H1 (cell line): ENCODE measurements at regions not wholly inside any gene's neighbourhood (a gene's known extent, or its start where the extent isn't known, plus 50 kb on each side); places are given as distances from the start of the nearest gene placed in this dataset.
A peak's percentile ranks its signal among the peaks of the same experiment; 100 is the strongest.

ENCODE experiments used
- CTCF ChIA-PET: fragments of 300-600 bp; sonication (Branson Sonifier 250); formaldehyde crosslinking; loops from one replicate; lab custom pipeline; 2021; ENCODE audit not compliant: partially characterized antibody; lab: Charles Lee
- POLR2A ChIA-PET: fragments of 300-600 bp; sonication (Branson Sonifier 250); formaldehyde crosslinking; loops from one replicate; lab custom pipeline; 2021; ENCODE audit warnings: inconsistent platforms; ENCODE audit not compliant: partially characterized antibody; lab: Charles Lee
- DNase-seq, 2 experiments: peaks; one replicate each; pipeline versions ENCODE4 v3.0.0 to v3.0.0-alpha.2; 2010 to 2022; ENCODE audit warnings: low spot score in 2 of 2, low read depth in 1 of 2, mixed read lengths in 1 of 2
- FAIRE-seq: peaks from 2 replicates; lab custom pipeline; 2011; peaks lifted over from hg19 to GRCh38; lab: Jason Lieb, UNC
- H2AFZ ChIP-seq: 2 replicates; pipeline ENCODE4 v1.8.1; 2012; ENCODE audit warnings: low read length, inconsistent platforms
- H2AK5ac ChIP-seq: 2 replicates; pipeline ENCODE4 v1.6.1; 2013; ENCODE audit warnings: low read depth, low read length
- H2BK120ac ChIP-seq: replicated peaks from 2 replicates; pipeline ENCODE3; 2013; ENCODE audit warnings: low read depth, low read length, inconsistent platforms
- H2BK12ac ChIP-seq: 2 replicates; pipeline ENCODE4 v1.6.1; 2013; ENCODE audit warnings: low read depth, low read length
- H2BK15ac ChIP-seq: 2 replicates; pipeline ENCODE4 v1.6.1; 2013; ENCODE audit warnings: low read length
- H2BK20ac ChIP-seq: 2 replicates; pipeline ENCODE4 v1.6.1; 2013; ENCODE audit warnings: low read length
- H2BK5ac ChIP-seq: 2 replicates; pipeline ENCODE4 v1.6.1; 2013; ENCODE audit warnings: low read depth, low read length
- H3K14ac ChIP-seq: 2 replicates; pipeline ENCODE4 v1.6.1; 2013; ENCODE audit warnings: inconsistent platforms; ENCODE audit not compliant: insufficient read length
- H3K18ac ChIP-seq: 2 replicates; pipeline ENCODE4 v1.6.1; 2013; ENCODE audit warnings: low read length; ENCODE audit errors: extremely low read depth
- H3K23ac ChIP-seq: 2 replicates; pipeline ENCODE4 v1.6.1; 2013; ENCODE audit warnings: inconsistent platforms; ENCODE audit not compliant: insufficient read length
- H3K23me2 ChIP-seq: 2 replicates; pipeline ENCODE4 v1.6.1; 2013; ENCODE audit warnings: low read depth, low read length
- H3K27ac ChIP-seq: 2 replicates; pipeline ENCODE4 v1.6.1; 2011; ENCODE audit warnings: low read depth, low read length, inconsistent platforms
- H3K27me3 ChIP-seq, 4 experiments: replicated peaks in 1 of 4; 1 replicate in 1 of 4; 2 replicates in 3 of 4; pipeline versions ENCODE4 v1.6.1 to v1.8.1; 2011 to 2013; ENCODE audit warnings: low read length in 3 of 4, mild to moderate bottlenecking in 3 of 4, inconsistent platforms in 2 of 4, mixed read lengths in 2 of 4, moderate library complexity in 1 of 4; ENCODE audit not compliant: control insufficient read depth in 3 of 4, insufficient read depth in 3 of 4; ENCODE audit errors: extremely low read depth in 1 of 4
- H3K36me3 ChIP-seq, 4 experiments: 2 replicates each; pipeline versions ENCODE4 v1.6.1 to v1.8.1; 2011 to 2013; ENCODE audit warnings: mild to moderate bottlenecking in 4 of 4, low read length in 3 of 4, moderate library complexity in 2 of 4, control low read depth in 1 of 4, inconsistent platforms in 1 of 4; ENCODE audit not compliant: insufficient read depth in 4 of 4, control insufficient read depth in 2 of 4
- H3K4ac ChIP-seq: replicated peaks from 2 replicates; pipeline ENCODE3; 2013; ENCODE audit warnings: low read length, low read depth, mixed read lengths, inconsistent platforms; ENCODE audit not compliant: insufficient read length
- H3K4me1 ChIP-seq, 4 experiments: replicated peaks in 1 of 4; 1 replicate in 1 of 4; 2 replicates in 3 of 4; pipeline versions ENCODE4 v1.6.1 to v1.8.1; 2011 to 2013; ENCODE audit warnings: low read length in 3 of 4, inconsistent platforms in 2 of 4, mixed read lengths in 1 of 4; ENCODE audit not compliant: insufficient read depth in 4 of 4, control insufficient read depth in 3 of 4
- H3K4me2 ChIP-seq, 2 experiments: 2 replicates each; pipeline versions ENCODE4 v1.6.1 to v1.8.1; 2011 to 2013; ENCODE audit warnings: low read depth in 2 of 2, low read length in 2 of 2, control low read depth in 1 of 2, inconsistent platforms in 1 of 2, mild to moderate bottlenecking in 1 of 2; ENCODE audit not compliant: insufficient read depth in 1 of 2
- H3K4me3 ChIP-seq, 4 experiments: fragments of 200-600, 300-600 bp in 1 of 4; sonication (generic), shearing (Covaris generic), sonication (Bioruptor Twin) in 1 of 4; 2 replicates each; pipeline versions ENCODE4 v1.5.1 to v1.8.1; 2011 to 2016; ENCODE audit warnings: low read length in 4 of 4, low read depth in 3 of 4, control low read depth in 2 of 4, inconsistent platforms in 2 of 4, mild to moderate bottlenecking in 2 of 4, mixed read lengths in 1 of 4, moderate library complexity in 1 of 4; ENCODE audit not compliant: insufficient read depth in 2 of 4; ENCODE audit errors: extremely low read depth in 1 of 4
- H3K56ac ChIP-seq: replicated peaks from 2 replicates; pipeline ENCODE3; 2013; ENCODE audit warnings: low read depth, mild to moderate bottlenecking, mixed read lengths, low read length, inconsistent platforms; ENCODE audit not compliant: insufficient read length
- H3K79me1 ChIP-seq: 2 replicates; pipeline ENCODE4 v1.6.1; 2013; ENCODE audit warnings: low read depth, low read length, control low read depth
- H3K79me2 ChIP-seq, 2 experiments: 2 replicates each; pipeline versions ENCODE4 v1.6.1 to v1.8.1; 2012 to 2013; ENCODE audit warnings: low read length in 2 of 2, mild to moderate bottlenecking in 2 of 2, inconsistent platforms in 1 of 2; ENCODE audit not compliant: insufficient read depth in 2 of 2, control insufficient read depth in 1 of 2
- H3K9ac ChIP-seq, 4 experiments: replicated peaks in 1 of 4; 1 replicate in 1 of 4; 2 replicates in 3 of 4; pipeline versions ENCODE4 v1.6.1 to v1.8.1; 2011 to 2013; ENCODE audit warnings: low read depth in 3 of 4, low read length in 3 of 4, control low read depth in 2 of 4, mild to moderate bottlenecking in 2 of 4, moderate library complexity in 2 of 4, inconsistent platforms in 1 of 4; ENCODE audit errors: extremely low read depth in 1 of 4
- H3K9me3 ChIP-seq, 2 experiments: 2 replicates each; pipeline versions ENCODE4 v1.6.1 to v1.8.1; 2012 to 2013; ENCODE audit warnings: mild to moderate bottlenecking in 2 of 2, moderate library complexity in 2 of 2, control low read depth in 1 of 2, inconsistent platforms in 1 of 2, low read depth in 1 of 2, low read length in 1 of 2, mixed read lengths in 1 of 2; ENCODE audit not compliant: insufficient read depth in 2 of 2
- H4K20me1 ChIP-seq, 2 experiments: replicated peaks in 1 of 2; 2 replicates each; pipeline versions ENCODE3 to v1.8.1; 2011 to 2013; ENCODE audit warnings: inconsistent platforms in 2 of 2, low read length in 2 of 2, mild to moderate bottlenecking in 1 of 2; ENCODE audit not compliant: insufficient read depth in 2 of 2, control insufficient read depth in 1 of 2
- H4K5ac ChIP-seq: 2 replicates; pipeline ENCODE4 v1.6.1; 2013; ENCODE audit warnings: low read length, low read depth, mixed read lengths, inconsistent platforms; ENCODE audit not compliant: insufficient read length
- H4K8ac ChIP-seq: 2 replicates; pipeline ENCODE4 v1.8.0; 2013; ENCODE audit warnings: mild to moderate bottlenecking, moderate library complexity, low read length, inconsistent platforms; ENCODE audit not compliant: insufficient read depth; ENCODE audit errors: extremely low read depth
- H4K91ac ChIP-seq: replicated peaks from 2 replicates; pipeline ENCODE3; 2013; ENCODE audit warnings: low read length, mixed read lengths, inconsistent platforms; ENCODE audit not compliant: insufficient read length
- CTCF ChIP-seq, 3 experiments: IDR thresholded peaks; 1 replicate in 2 of 3; 2 replicates in 1 of 3; pipeline versions ENCODE4 v1.5.1 to v1.6.1; 2011; ENCODE audit warnings: low read length in 3 of 3, mild to moderate bottlenecking in 3 of 3, inconsistent platforms in 2 of 3, low read depth in 1 of 3, moderate library complexity in 1 of 3; ENCODE audit not compliant: insufficient read depth in 1 of 3; ENCODE audit errors: control extremely low read depth in 1 of 3
- RAD21 ChIP-seq, 2 experiments: IDR thresholded peaks in 1 of 2; conservative IDR thresholded peaks in 1 of 2; 2 replicates each; pipeline ENCODE4 v1.6.1; 2011; ENCODE audit warnings: low read depth in 2 of 2, low read length in 2 of 2, improper control_type of control experiment in 1 of 2, inconsistent platforms in 1 of 2, mild to moderate bottlenecking in 1 of 2, moderate library complexity in 1 of 2
- WGBS, 2 experiments: shearing (Covaris generic) in 1 of 2; methylation state at CpG; one replicate each; pipeline versions ENCODE4 v1.1.6 to v1.1.7; 2013 to 2015; ENCODE audit warnings: low lambda C conversion rate in 2 of 2, mixed read lengths in 2 of 2, inconsistent platforms in 1 of 2, low coverage in 1 of 2, missing lambda C conversion rate in 1 of 2; ENCODE audit not compliant: insufficient replicate concordance in 2 of 2, insufficient coverage in 1 of 2, insufficient read length in 1 of 2; ENCODE audit errors: extremely low coverage in 1 of 2, missing lambda C conversion rate in 1 of 2; 5-methylcytosine and 5-hydroxymethylcytosine counted together

DNA sequence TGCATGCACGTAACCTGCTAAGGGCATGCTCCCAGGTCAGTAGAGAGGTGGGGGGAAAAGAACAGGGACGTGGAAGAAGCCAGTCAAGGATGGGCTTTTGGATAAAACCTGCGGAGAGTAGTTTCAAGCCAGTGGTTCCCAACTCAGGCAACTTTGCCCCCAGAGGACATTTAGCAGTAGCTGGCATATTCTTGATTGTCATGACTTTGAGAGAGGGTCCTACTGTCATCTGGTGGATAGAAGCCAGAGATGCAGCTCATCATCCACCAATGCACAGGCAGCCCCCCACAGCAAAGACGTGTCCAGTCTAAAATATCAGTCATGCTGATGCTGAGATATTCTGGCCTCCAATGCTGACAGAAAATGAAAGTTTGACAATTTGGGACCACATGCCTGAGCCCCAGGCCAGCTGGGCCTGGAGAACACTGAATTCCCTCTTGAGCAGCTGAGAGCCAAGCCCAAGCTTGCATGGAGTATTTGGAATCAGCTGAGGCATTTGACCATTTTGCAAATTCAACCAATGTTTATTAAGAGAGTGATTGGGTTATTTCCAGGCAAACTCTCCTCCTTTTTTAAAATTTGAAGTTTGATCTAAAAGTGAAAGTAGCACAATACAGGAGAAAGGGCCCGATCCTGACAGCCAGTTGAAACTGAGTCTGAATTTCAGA is 110.0 kb upstream of the C7orf33 start:
- Histone ChIP-seq H3K4me2 (no peak overlapping the region), H3K56ac (no peak overlapping the region), H2AFZ (no peak overlapping the region), H3K9me3 (no peaks in the 10 kb centered on the region), H2BK15ac (no peak overlapping the region; the same call in 1 of the 2 replicates), H3K18ac (no peak overlapping the region), H3K79me2 (no peaks in the 10 kb centered on the region), H2BK120ac (no peak overlapping the region), H3K36me3 (no peaks in the 10 kb centered on the region), H3K14ac (no peak overlapping the region), H3K23ac (no peak overlapping the region), H3K4ac (no peak overlapping the region), H2BK12ac (no peak overlapping the region), H4K91ac (no peak overlapping the region), H4K8ac (no peak overlapping the region), H3K27me3 (no peaks in the 10 kb centered on the region), H3K4me3 (no peak overlapping the region), H2BK20ac (no peak overlapping the region), H3K9ac (no peak overlapping the region), H4K5ac (no peak overlapping the region), H3K79me1 (no peaks in the 10 kb centered on the region), H2AK5ac (no peak overlapping the region), H3K4me1 (peaks cover 0 to 8% (median under 1%) of the 10 kb centered on the region in 4 experiments; a peak in 3 of 7 replicates), H3K27ac (no peak overlapping the region), H4K20me1 (no peaks in the 10 kb centered on the region), H3K23me2 (no peaks in the 10 kb centered on the region; the same call in 1 of the 2 replicates), H2BK5ac (no peak overlapping the region)
- DNase-seq: no peak
- CTCF ChIA-PET: interaction anchor here (0.6 to 3.3 kb wide), 14 partner anchors 21 to 1118 kb away, joined by 3 to 22 read pairs (median 4); no protein-coding TSS in a partner anchor
- FAIRE-seq: no peak
- WGBS, 2 experiments: 89% methylated on average over 5 of the region's 5 CpGs; no CpG with 5 or more reads in 1 of the 2 experiments
- POLR2A ChIA-PET: no interaction called here
- TF ChIP-seq CTCF (IDR thresholded peaks at IDR 0.05; ENCODE audit: control extremely low read depth in 1 of 3, insufficient read depth in 1 of 3, low read depth in 1 of 3, low read length in 3 of 3) (peak; percentile 22 to 88 (median 60)), RAD21 (IDR thresholded peaks at IDR 0.05 in 1 of 2, conservative IDR thresholded peaks at IDR 0.05 in 1 of 2; ENCODE audit: low read depth in 2 of 2, low read length in 2 of 2) (peak; percentile 72 to 78)
